ENCODE measurements at regions not wholly inside any gene's neighbourhood (a gene's known extent, or its start where the extent isn't known, plus 50 kb on each side); places are given as distances from the start of the nearest gene placed in this dataset.

DNA sequence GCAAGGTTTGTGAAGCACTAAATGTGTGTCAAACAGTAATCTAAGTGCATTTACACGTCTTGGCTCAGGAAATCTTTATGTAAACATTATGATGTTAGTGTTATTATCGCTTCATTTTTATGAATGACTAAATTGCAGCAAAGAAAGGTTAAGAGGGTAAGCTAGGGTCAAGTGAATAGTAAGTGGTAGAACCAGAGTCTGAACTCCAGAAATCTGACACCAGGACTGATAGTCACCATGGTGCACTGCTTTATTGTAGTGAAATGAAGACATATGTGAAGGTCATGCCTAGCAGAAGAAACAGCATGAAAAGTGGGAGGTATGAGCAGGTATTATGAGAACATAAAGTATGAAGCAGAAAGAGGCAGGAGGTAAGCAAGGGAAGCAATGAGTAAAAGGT, 368.7 kb upstream of the TENM4 start:
- Histone ChIP-seq H3F3A (ENCODE audit: low read depth) (no peaks in the 10 kb centered on the region), H3K27ac (no peak overlapping the region), H3K4me3 (no peak overlapping the region), H3K36me3 (no peaks in the 10 kb centered on the region), H3K9ac (no peak overlapping the region), H3K4me2 (no peak overlapping the region), H3K79me2 (ENCODE audit: low read depth) (no peaks in the 10 kb centered on the region), H2AFZ (replicated peaks) (no peak overlapping the region), H3K4me1 (no peaks in the 10 kb centered on the region), H3K9me3 (ENCODE audit: low read depth) (no peaks in the 10 kb centered on the region), H4K20me1 (ENCODE audit: low read depth) (no peaks in the 10 kb centered on the region), H3K27me3 (no peaks in the 10 kb centered on the region)
- TF ChIP-seq EZH2 (IDR thresholded peaks at IDR 0.05) (no peak), CTCF (IDR thresholded peaks at IDR 0.05) (no peak), EZH2phosphoT487 (IDR thresholded peaks at IDR 0.05) (no peak)
- no peaks in the 10 kb centered on the region for H3K36me3 Mint-ChIP-seq
- H3K27ac Mint-ChIP-seq = no peak overlapping the region
- DNase-seq (ENCODE audit: low spot score) = no peak
- no peak overlapping the region for H3K4me3 Mint-ChIP-seq
- no peaks in the 10 kb centered on the region for H3K9me3 Mint-ChIP-seq
- H3K4me1 Mint-ChIP-seq = peaks cover 6% of the 10 kb centered on the region
- H3K27me3 Mint-ChIP-seq (ENCODE audit: insufficient read depth, low read depth) = no peaks in the 10 kb centered on the region

DNA sequence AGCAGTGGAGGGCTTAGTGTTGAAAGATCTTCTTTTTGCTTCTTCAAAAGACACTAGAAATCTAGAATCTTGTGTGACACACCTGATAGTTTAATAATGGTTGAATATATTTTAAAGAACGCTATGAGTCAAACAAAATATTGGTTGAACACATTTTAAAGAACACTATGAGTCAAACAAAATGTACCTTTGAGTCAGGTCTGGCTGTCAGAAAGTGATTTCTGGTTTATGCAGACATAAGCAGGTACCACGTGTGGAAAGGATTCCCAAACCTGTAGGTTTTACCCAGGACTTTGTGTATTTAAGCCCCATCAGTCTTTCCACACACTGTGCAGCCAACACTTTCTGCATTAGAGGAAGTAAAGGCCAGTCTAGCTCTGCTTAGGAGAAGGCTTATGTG, 366.7 kb upstream of the TENM4 start:
- H3K4me3 ChIP-seq = no peak overlapping the region
- DNase-seq (ENCODE audit: low spot score) = no peak
- H3K4me1 ChIP-seq = no peaks in the 10 kb centered on the region
- H3K4me1 Mint-ChIP-seq = peaks cover 6% of the 10 kb centered on the region
- H3K27ac Mint-ChIP-seq = no peak overlapping the region
- no peaks in the 10 kb centered on the region for H3K9me3 ChIP-seq (ENCODE audit: low read depth)
- H4K20me1 ChIP-seq (ENCODE audit: low read depth) = no peaks in the 10 kb centered on the region
- H2AFZ ChIP-seq (replicated peaks) = no peak overlapping the region
- no peak overlapping the region for H3K4me3 Mint-ChIP-seq
- no peak for TF ChIP-seq CTCF (IDR thresholded peaks at IDR 0.05)
- TF ChIP-seq EZH2phosphoT487 (IDR thresholded peaks at IDR 0.05) = no peak
- TF ChIP-seq EZH2 (IDR thresholded peaks at IDR 0.05) = no peak
- no peaks in the 10 kb centered on the region for H3K27me3 Mint-ChIP-seq (ENCODE audit: insufficient read depth, low read depth)
- H3K79me2 ChIP-seq (ENCODE audit: low read depth) = no peaks in the 10 kb centered on the region
- no peaks in the 10 kb centered on the region for H3F3A ChIP-seq (ENCODE audit: low read depth)
- H3K4me2 ChIP-seq = no peak overlapping the region
- no peaks in the 10 kb centered on the region for H3K36me3 Mint-ChIP-seq
- H3K27ac ChIP-seq = no peak overlapping the region
- H3K9me3 Mint-ChIP-seq = peaks cover 3% of the 10 kb centered on the region
- no peaks in the 10 kb centered on the region for H3K36me3 ChIP-seq
- no peak overlapping the region for H3K9ac ChIP-seq
- H3K27me3 ChIP-seq = no peaks in the 10 kb centered on the region

GRCh38 chr11:79796704-79797103, 355.9 kb upstream of the TENM4 start:
- no peaks in the 10 kb centered on the region for H3K4me1 Mint-ChIP-seq
- H3K36me3 Mint-ChIP-seq = no peaks in the 10 kb centered on the region
- H3K27me3 Mint-ChIP-seq (ENCODE audit: insufficient read depth, low read depth) = no peaks in the 10 kb centered on the region
- H3K4me1 ChIP-seq = no peaks in the 10 kb centered on the region
- H3F3A ChIP-seq (ENCODE audit: low read depth) = no peaks in the 10 kb centered on the region
- H3K36me3 ChIP-seq = no peaks in the 10 kb centered on the region
- DNase-seq (ENCODE audit: low spot score) = no peak
- no peak overlapping the region for H3K4me3 Mint-ChIP-seq
- H3K9ac ChIP-seq = no peak overlapping the region
- no peaks in the 10 kb centered on the region for H4K20me1 ChIP-seq (ENCODE audit: low read depth)
- no peak overlapping the region for H3K27ac Mint-ChIP-seq
- H3K9me3 Mint-ChIP-seq = no peaks in the 10 kb centered on the region
- no peak overlapping the region for H3K4me2 ChIP-seq
- TF ChIP-seq EZH2phosphoT487 (IDR thresholded peaks at IDR 0.05) (no peak), EZH2 (IDR thresholded peaks at IDR 0.05) (no peak), CTCF (IDR thresholded peaks at IDR 0.05) (no peak)
- H3K79me2 ChIP-seq (ENCODE audit: low read depth) = no peaks in the 10 kb centered on the region
- H3K9me3 ChIP-seq (ENCODE audit: low read depth) = no peaks in the 10 kb centered on the region
- no peak overlapping the region for H3K4me3 ChIP-seq
- H3K27me3 ChIP-seq = no peaks in the 10 kb centered on the region
- H2AFZ ChIP-seq (replicated peaks) = no peak overlapping the region
- no peak overlapping the region for H3K27ac ChIP-seq

All from neural progenitor cell (in vitro differentiated cells).